ENCODE measurements at regions not wholly inside any gene's neighbourhood (a gene's known extent, or its start where the extent isn't known, plus 50 kb on each side); places are given as distances from the start of the nearest gene placed in this dataset.

DNA sequence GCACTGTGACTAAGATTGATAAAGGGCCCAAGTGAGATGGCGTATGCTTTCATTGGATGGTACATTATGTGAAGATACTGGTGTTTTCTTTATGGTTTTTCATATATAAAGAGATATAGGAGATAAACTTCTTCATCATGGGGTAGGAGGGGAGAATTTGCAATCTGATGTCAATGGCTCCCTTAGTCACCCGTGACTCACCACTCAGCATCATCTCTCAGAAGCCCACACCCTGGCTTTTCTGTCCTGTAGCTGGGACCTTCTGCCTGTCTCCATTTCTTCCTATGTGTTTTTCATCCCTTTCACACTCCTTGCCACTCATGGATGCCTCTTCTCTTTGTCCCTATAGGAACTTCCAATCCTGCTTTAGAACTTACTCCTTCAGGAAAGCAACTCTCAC lies 114.3 kb upstream of the SEMA6D start:
- no peaks in the 10 kb centered on the region for H3K9me3 ChIP-seq (ENCODE audit: control insufficient read depth in 1 of 2, low read length in 2 of 2)
- no peak overlapping the region for H3K4me3 ChIP-seq (ENCODE audit: low read depth in 1 of 2, low read length in 2 of 2)
- no peak overlapping the region for H3K27ac ChIP-seq (ENCODE audit: low read length)
- H3K27me3 ChIP-seq (ENCODE audit: low read depth, low read length), result no peaks in the 10 kb centered on the region
- H3K36me3 ChIP-seq (ENCODE audit: control insufficient read depth in 1 of 2, insufficient read depth in 2 of 2, low read length in 2 of 2), result no peaks in the 10 kb centered on the region
- peaks cover 0 to 6% of the 10 kb centered on the region in 2 donors for H3K4me1 ChIP-seq (ENCODE audit: control insufficient read depth in 1 of 2, insufficient read depth in 2 of 2, low read length in 2 of 2)

DNA sequence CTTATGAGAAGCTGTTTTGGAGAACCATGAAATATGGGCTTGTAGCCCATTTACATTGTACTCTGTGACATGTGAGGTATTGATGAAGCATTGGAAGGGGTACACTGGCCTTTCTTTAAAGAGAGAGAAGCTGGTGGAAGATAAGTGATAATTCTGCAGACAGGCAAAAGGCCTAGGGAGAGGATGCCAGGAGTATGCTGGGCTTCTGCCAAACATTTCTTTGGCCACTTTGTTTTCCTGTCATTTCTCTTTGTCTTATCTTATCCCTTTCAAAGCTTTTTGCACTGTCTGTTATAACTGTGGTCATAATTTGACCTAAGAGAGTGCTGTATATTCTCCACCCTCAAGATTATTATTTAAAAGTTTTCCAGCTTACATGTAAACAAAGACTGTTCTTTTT lies 109.6 kb upstream of the SEMA6D start:
- no peak overlapping the region for H3K4me3 ChIP-seq (ENCODE audit: low read depth in 1 of 2, low read length in 2 of 2)
- no peaks in the 10 kb centered on the region for H3K27me3 ChIP-seq (ENCODE audit: low read depth, low read length)
- no peak overlapping the region for H3K27ac ChIP-seq (ENCODE audit: low read length)
- peaks cover 0 to 6% of the 10 kb centered on the region in 2 donors for H3K4me1 ChIP-seq (ENCODE audit: control insufficient read depth in 1 of 2, insufficient read depth in 2 of 2, low read length in 2 of 2)
- H3K9me3 ChIP-seq (ENCODE audit: control insufficient read depth in 1 of 2, low read length in 2 of 2), result no peaks in the 10 kb centered on the region
- no peaks in the 10 kb centered on the region for H3K36me3 ChIP-seq (ENCODE audit: control insufficient read depth in 1 of 2, insufficient read depth in 2 of 2, low read length in 2 of 2)

DNA sequence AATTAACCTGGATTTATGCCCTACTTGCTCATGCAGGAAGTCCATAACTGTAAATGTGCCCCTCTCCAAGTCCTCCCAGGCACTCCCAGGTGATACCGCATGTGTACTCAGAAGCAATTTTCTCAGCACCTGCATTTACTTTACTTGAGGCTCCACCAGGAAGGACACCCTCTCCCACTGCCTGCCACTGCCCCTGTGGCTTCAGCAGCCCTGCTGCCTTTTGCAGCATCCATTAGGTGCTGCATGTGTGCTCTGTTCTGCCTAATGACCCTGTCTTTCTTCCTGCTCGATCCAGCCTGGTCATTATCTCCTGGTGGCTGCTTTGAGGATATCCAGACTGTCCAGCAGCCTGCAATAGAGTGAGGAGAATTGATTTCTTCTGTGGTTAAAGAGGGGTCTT lies 107.6 kb upstream of the SEMA6D start:
- no peaks in the 10 kb centered on the region for H3K36me3 ChIP-seq (ENCODE audit: control insufficient read depth in 1 of 2, insufficient read depth in 2 of 2, low read length in 2 of 2)
- no peaks in the 10 kb centered on the region for H3K9me3 ChIP-seq (ENCODE audit: control insufficient read depth in 1 of 2, low read length in 2 of 2)
- H3K4me3 ChIP-seq (ENCODE audit: low read depth in 1 of 2, low read length in 2 of 2), result no peak overlapping the region
- H3K27ac ChIP-seq (ENCODE audit: low read length), result no peak overlapping the region
- no peaks in the 10 kb centered on the region for H3K27me3 ChIP-seq (ENCODE audit: low read depth, low read length)
- H3K4me1 ChIP-seq (ENCODE audit: control insufficient read depth in 1 of 2, insufficient read depth in 2 of 2, low read length in 2 of 2), result peaks cover 0 to 6% of the 10 kb centered on the region in 2 donors

DNA sequence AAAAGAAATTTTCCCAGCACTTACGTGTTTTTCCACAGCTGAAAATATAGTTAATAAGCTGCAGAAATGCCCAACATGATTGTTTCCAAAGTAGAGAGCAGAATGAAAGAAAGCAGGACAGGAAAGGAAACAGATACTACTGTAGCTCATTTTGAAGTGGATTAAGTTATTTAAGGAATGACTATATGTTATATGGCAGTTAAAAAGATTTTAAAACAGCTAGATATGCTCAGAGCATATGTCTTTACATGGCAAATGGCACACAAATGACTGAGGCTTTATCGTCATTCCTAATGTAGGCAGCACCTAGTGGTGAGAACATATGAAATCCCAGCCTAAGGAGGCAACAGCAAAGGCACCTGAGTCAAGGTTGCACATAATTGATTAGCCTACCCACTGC lies 106.6 kb upstream of the SEMA6D start:
- Histone ChIP-seq H3K4me1 (ENCODE audit: control insufficient read depth in 1 of 2, insufficient read depth in 2 of 2, low read length in 2 of 2) (peaks cover 0 to 6% of the 10 kb centered on the region in 2 donors), H3K4me3 (ENCODE audit: low read depth in 1 of 2, low read length in 2 of 2) (no peak overlapping the region), H3K36me3 (ENCODE audit: control insufficient read depth in 1 of 2, insufficient read depth in 2 of 2, low read length in 2 of 2) (no peaks in the 10 kb centered on the region), H3K9me3 (ENCODE audit: control insufficient read depth in 1 of 2, low read length in 2 of 2) (no peaks in the 10 kb centered on the region), H3K27ac (ENCODE audit: low read length) (no peak overlapping the region), H3K27me3 (ENCODE audit: low read depth, low read length) (no peaks in the 10 kb centered on the region)

DNA sequence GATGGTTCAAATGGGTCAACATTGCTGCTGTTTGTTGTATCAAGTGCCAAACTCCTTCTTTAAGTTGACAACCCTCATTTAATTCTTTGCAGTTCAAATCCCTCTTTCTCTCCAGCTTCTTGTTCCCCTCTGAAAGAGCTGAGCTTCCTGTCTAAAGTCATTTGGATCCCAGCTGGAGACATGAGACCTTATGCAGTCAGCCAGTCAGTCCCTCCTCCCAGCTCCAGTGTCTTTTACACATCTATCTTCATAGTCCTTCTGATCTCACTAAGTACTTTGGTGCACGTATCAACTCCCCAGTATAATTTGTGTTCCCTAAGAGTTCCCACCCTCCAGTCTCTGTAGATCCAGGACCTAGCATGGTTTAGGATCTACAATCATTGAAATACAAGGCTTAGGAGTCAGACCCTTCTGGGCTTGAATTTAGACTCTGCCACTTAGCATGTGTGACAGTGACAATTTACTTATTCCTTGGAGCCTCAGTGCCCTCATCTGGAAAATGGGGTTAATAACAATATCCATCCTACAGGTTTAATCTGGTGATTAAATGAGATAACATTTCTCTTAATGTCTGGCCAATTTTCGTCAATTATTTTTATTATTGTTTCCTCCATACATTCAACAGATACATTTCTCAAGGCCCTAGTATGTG lies 102.8 kb upstream of the SEMA6D start:
- Histone ChIP-seq H3K4me1 (ENCODE audit: control insufficient read depth in 1 of 2, insufficient read depth in 2 of 2, low read length in 2 of 2) (no peaks in the 10 kb centered on the region), H3K9me3 (ENCODE audit: control insufficient read depth in 1 of 2, low read length in 2 of 2) (no peaks in the 10 kb centered on the region), H3K4me3 (ENCODE audit: low read depth in 1 of 2, low read length in 2 of 2) (no peak overlapping the region), H3K27me3 (ENCODE audit: low read depth, low read length) (no peaks in the 10 kb centered on the region), H3K36me3 (ENCODE audit: control insufficient read depth in 1 of 2, insufficient read depth in 2 of 2, low read length in 2 of 2) (no peaks in the 10 kb centered on the region), H3K27ac (ENCODE audit: low read length) (no peak overlapping the region)

DNA sequence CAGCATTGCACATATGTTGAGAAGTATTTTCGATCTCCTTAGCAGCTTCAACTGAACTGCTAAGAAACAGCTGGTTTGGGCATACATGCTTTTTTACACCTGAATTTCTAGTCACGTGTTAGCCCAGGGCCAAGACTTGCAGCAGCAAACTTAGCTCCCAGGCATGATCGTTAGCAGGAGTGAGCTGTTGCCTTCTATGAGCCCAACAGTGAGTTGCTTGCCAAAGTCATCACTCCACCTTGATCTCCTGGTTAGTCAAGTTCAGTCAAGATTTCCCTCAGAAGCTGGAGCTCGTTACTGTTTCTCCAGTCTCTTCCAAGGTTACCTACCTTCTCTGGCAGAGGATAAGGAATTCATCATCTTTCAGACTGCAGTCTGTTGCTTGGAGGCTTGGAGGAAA lies 100.4 kb upstream of the SEMA6D start:
- Histone ChIP-seq H3K4me3 (ENCODE audit: low read depth in 1 of 2, low read length in 2 of 2) (no peak overlapping the region), H3K9me3 (ENCODE audit: control insufficient read depth in 1 of 2, low read length in 2 of 2) (no peaks in the 10 kb centered on the region), H3K36me3 (ENCODE audit: control insufficient read depth in 1 of 2, insufficient read depth in 2 of 2, low read length in 2 of 2) (no peaks in the 10 kb centered on the region), H3K27me3 (ENCODE audit: low read depth, low read length) (no peaks in the 10 kb centered on the region), H3K27ac (ENCODE audit: low read length) (no peak overlapping the region), H3K4me1 (ENCODE audit: control insufficient read depth in 1 of 2, insufficient read depth in 2 of 2, low read length in 2 of 2) (no peaks in the 10 kb centered on the region)

DNA sequence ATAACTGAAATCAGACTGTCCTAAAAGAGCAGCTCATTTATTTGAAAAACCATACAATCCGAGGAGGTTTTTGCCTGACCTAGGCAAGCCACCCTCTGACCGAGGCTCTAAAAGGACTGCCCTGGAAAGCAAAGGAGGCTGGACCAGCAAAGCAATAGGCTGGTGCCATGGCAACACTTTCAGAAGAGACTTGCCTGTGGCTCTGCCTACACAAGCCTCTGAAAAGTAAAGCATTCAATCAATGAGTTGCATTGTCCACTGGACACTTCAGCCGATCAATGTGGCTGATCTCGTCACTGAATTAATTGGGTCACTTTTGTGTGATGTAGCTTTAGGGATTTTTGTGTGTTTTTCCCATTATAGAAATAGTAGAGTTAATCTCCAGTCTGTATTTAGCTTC lies 99.1 kb upstream of the SEMA6D start:
- Histone ChIP-seq H3K4me1 (ENCODE audit: control insufficient read depth in 1 of 2, insufficient read depth in 2 of 2, low read length in 2 of 2) (no peaks in the 10 kb centered on the region), H3K4me3 (ENCODE audit: low read depth in 1 of 2, low read length in 2 of 2) (no peak overlapping the region), H3K27me3 (ENCODE audit: low read depth, low read length) (no peaks in the 10 kb centered on the region), H3K27ac (ENCODE audit: low read length) (no peak overlapping the region), H3K36me3 (ENCODE audit: control insufficient read depth in 1 of 2, insufficient read depth in 2 of 2, low read length in 2 of 2) (no peaks in the 10 kb centered on the region), H3K9me3 (ENCODE audit: control insufficient read depth in 1 of 2, low read length in 2 of 2) (no peaks in the 10 kb centered on the region)

DNA sequence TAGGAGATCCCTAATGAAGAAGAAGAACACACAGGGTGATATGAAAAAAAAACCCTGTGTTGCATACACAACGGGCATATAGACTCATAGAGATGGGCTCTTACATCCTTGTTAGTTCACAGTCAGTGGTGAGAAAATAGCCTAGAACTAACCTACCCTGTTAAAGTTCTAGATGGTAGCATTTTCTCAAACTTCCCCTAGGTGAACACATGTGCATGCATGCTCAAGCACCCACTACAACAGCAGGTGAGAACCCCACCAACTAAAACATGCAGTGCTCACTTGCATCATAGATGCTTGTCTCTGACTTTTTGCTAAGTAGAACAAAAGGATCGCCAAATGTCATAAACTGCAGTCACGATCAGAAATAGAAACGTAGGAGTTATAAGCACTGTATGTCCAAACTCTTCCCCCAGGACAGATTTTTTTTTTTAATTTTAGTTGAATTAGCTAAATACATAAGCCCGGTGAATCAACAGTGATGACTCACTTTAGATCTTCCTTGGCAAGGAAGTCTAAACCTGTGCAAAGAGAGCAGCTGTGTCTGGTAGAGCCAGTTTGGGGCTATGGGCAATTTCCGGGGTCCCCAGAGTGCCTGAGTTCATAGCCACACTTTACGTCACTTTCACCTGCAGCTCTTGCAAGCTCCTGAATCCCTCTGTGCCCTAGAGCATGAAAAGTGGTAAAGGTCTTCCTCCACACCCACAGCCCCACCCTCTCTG lies 96.2 kb upstream of the SEMA6D start:
- Histone ChIP-seq H3K27me3 (ENCODE audit: low read depth, low read length) (no peaks in the 10 kb centered on the region), H3K27ac (ENCODE audit: low read length) (no peak overlapping the region), H3K9me3 (ENCODE audit: control insufficient read depth in 1 of 2, low read length in 2 of 2) (no peaks in the 10 kb centered on the region)

DNA sequence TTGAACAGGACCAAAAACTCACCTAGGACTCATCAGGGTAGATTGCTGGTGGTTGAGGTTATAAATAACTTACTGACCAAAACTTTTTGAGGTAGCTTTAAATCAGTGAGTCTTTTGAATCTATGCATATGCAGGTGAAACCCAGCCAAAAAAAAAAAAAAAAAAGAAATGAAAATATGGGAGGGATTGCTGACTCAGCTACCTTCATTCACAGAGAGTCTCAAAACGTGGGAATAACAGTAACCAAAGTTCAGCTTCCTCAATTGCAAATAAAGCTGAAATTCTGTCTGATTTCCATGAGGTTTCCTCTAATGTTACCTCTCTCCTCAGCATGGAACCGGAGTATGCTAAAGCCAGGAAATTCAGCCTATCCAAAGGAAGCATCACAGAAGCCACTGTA lies 95.2 kb upstream of the SEMA6D start:
- no peaks in the 10 kb centered on the region for H3K27me3 ChIP-seq (ENCODE audit: low read depth, low read length)
- H3K4me3 ChIP-seq (ENCODE audit: low read depth in 1 of 2, low read length in 2 of 2), result no peak overlapping the region
- H3K4me1 ChIP-seq (ENCODE audit: control insufficient read depth in 1 of 2, insufficient read depth in 2 of 2, low read length in 2 of 2), result no peaks in the 10 kb centered on the region
- no peaks in the 10 kb centered on the region for H3K36me3 ChIP-seq (ENCODE audit: control insufficient read depth in 1 of 2, insufficient read depth in 2 of 2, low read length in 2 of 2)
- H3K27ac ChIP-seq (ENCODE audit: low read length), result no peak overlapping the region
- H3K9me3 ChIP-seq (ENCODE audit: control insufficient read depth in 1 of 2, low read length in 2 of 2), result no peaks in the 10 kb centered on the region

More for the DNA sequence above, 96.2 kb upstream of the SEMA6D start:
- H3K4me3 ChIP-seq (ENCODE audit: low read depth in 1 of 2, low read length in 2 of 2), result no peak overlapping the region
- H3K36me3 ChIP-seq (ENCODE audit: control insufficient read depth in 1 of 2, insufficient read depth in 2 of 2, low read length in 2 of 2), result no peaks in the 10 kb centered on the region
- no peaks in the 10 kb centered on the region for H3K4me1 ChIP-seq (ENCODE audit: control insufficient read depth in 1 of 2, insufficient read depth in 2 of 2, low read length in 2 of 2)

DNA sequence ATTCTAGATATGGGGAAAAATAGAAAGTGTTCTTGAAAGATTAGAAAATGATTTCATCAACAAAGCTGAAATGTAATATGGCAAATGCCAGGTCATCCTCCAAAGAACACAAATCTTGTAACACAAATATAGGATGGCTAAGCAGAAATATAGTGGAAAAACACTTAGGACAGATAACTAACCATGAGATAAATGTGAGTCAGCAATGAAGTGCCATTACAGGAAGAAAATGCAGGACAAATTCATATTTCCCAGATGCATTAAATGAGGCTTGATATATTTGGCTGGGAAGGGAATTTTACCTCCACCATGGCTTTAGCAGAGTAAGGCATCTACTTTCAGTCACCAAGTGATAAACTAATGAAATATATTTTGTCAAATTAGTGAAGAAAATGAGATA lies 92.8 kb upstream of the SEMA6D start:
- H3K4me1 ChIP-seq (ENCODE audit: control insufficient read depth in 1 of 2, insufficient read depth in 2 of 2, low read length in 2 of 2), result no peaks in the 10 kb centered on the region
- H3K9me3 ChIP-seq (ENCODE audit: control insufficient read depth in 1 of 2, low read length in 2 of 2), result no peaks in the 10 kb centered on the region
- no peak overlapping the region for H3K27ac ChIP-seq (ENCODE audit: low read length)
- H3K4me3 ChIP-seq (ENCODE audit: low read depth in 1 of 2, low read length in 2 of 2), result no peak overlapping the region
- H3K36me3 ChIP-seq (ENCODE audit: control insufficient read depth in 1 of 2, insufficient read depth in 2 of 2, low read length in 2 of 2), result no peaks in the 10 kb centered on the region
- no peaks in the 10 kb centered on the region for H3K27me3 ChIP-seq (ENCODE audit: low read depth, low read length)

DNA sequence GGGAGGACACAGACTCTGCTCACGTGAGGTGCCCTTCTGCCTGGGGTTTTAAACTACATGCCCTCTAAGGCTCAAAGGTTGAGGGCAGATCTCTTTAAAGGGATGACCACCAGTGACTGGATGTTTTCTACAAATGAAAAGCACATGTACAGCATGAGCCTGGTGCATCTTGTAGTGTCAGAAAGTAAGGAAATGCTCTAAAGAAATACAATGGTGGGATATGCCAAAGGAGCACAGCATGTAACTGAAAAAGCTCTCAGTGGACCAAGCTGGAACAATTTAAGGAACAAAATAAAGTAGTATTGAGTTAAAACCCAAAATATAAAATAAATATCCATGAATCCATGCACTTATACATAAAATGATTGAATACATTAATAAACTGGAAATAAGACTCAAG lies 78.3 kb upstream of the SEMA6D start:
- no peaks in the 10 kb centered on the region for H3K36me3 ChIP-seq (ENCODE audit: control insufficient read depth in 1 of 2, insufficient read depth in 2 of 2, low read length in 2 of 2)

DNA sequence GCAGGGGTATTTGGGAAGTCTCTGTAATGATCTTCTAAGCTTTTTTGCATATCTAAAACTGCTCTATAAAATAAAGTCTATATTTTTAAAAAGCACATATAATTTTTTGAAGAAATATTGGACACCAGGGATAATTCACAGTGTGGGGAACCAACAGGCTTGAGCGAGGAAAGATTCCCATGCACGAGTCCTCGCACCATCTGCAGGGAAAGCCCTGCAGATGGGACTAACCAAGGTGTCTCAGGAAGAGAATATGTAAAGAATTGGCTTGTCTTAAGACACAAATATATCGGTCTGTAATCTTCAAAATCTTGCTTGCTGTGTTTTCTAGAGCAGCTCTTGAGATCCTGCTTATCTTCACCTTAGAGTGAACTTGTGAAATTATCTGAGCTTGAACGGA lies 77.2 kb upstream of the SEMA6D start:
- Histone ChIP-seq H3K27me3 (ENCODE audit: low read depth, low read length) (no peaks in the 10 kb centered on the region), H3K36me3 (ENCODE audit: control insufficient read depth in 1 of 2, insufficient read depth in 2 of 2, low read length in 2 of 2) (no peaks in the 10 kb centered on the region), H3K4me1 (ENCODE audit: control insufficient read depth in 1 of 2, insufficient read depth in 2 of 2, low read length in 2 of 2) (no peaks in the 10 kb centered on the region), H3K27ac (ENCODE audit: low read length) (no peak overlapping the region), H3K9me3 (ENCODE audit: control insufficient read depth in 1 of 2, low read length in 2 of 2) (no peaks in the 10 kb centered on the region), H3K4me3 (ENCODE audit: low read depth in 1 of 2, low read length in 2 of 2) (no peak overlapping the region)

More for the DNA sequence above, 78.3 kb upstream of the SEMA6D start:
- H3K9me3 ChIP-seq (ENCODE audit: control insufficient read depth in 1 of 2, low read length in 2 of 2), result no peaks in the 10 kb centered on the region
- no peak overlapping the region for H3K4me3 ChIP-seq (ENCODE audit: low read depth in 1 of 2, low read length in 2 of 2)
- H3K27me3 ChIP-seq (ENCODE audit: low read depth, low read length), result no peaks in the 10 kb centered on the region
- H3K27ac ChIP-seq (ENCODE audit: low read length), result no peak overlapping the region
- no peaks in the 10 kb centered on the region for H3K4me1 ChIP-seq (ENCODE audit: control insufficient read depth in 1 of 2, insufficient read depth in 2 of 2, low read length in 2 of 2)

All from muscle layer of duodenum (tissue), 2 donors.